GM12878 (cell line): ENCODE measurements at regions not wholly inside any gene's neighbourhood (a gene's known extent, or its start where the extent isn't known, plus 50 kb on each side); places are given as distances from the start of the nearest gene placed in this dataset.

Experiments used
- ATAC-seq: fragments of 200-7000 bp; cut with Tn5 transposase; 3 replicates; pipeline ENCODE4 v1.9.1; 2020; ENCODE audit warnings: mild to moderate bottlenecking, moderate library complexity
- BruUV-seq: library from RNA; stranded (reverse); fragments of 400-500 nt; replicated peaks from 2 replicates; lab custom pipeline; 2021; lab: Mats Ljungman, UMichigan
- CTCF ChIA-PET: fragments of 300-600 bp; sonication (Branson Sonifier 250); formaldehyde crosslinking; extraction: SDS; loops from one replicate; lab custom pipeline; 2021; ENCODE audit warnings: inconsistent platforms; lab: Yijun Ruan, JAX
- POLR2A ChIA-PET: fragments of 350-600 bp; formaldehyde crosslinking; extraction: SDS; loops from one replicate; lab custom pipeline; 2021; ENCODE audit warnings: inconsistent platforms; lab: Charles Lee
- RAD21 ChIA-PET: fragments of 300-600 bp; sonication (Branson Sonifier 250); formaldehyde crosslinking; loops from one replicate; lab custom pipeline; 2023; ENCODE audit warnings: antibody characterized with exemption; ENCODE audit not compliant: unreplicated experiment; lab: Charles Lee
- SMC1A ChIA-PET: fragments of 300-600 bp; sonication (Branson Sonifier 250); formaldehyde crosslinking; loops from one replicate; lab custom pipeline; 2023; ENCODE audit not compliant: unreplicated experiment, uncharacterized antibody; lab: Charles Lee
- DNase-seq: peaks from one replicate; pipeline ENCODE4 v3.0.0-alpha.2; 2011; ENCODE audit warnings: low read depth, low spot score
- FAIRE-seq: peaks from 3 replicates; lab custom pipeline; 2011; peaks lifted over from hg19 to GRCh38; lab: Jason Lieb, UNC
- H2AFZ ChIP-seq: 2 replicates; pipeline ENCODE4 v1.6.0; 2011; ENCODE audit warnings: low read depth, low read length, control low read depth; ENCODE audit not compliant: control insufficient read depth
- H3K27ac ChIP-seq: 2 replicates; pipeline ENCODE4 v1.5.1; 2011; ENCODE audit warnings: control low read depth; ENCODE audit not compliant: control insufficient read depth, insufficient read depth
- H3K27me3 ChIP-seq, 2 experiments: replicated peaks in 1 of 2; 2 replicates each; pipeline versions ENCODE4 v1.6.0 to v1.6.1; 2011; ENCODE audit warnings: low read length in 1 of 2; ENCODE audit not compliant: control insufficient read depth in 2 of 2, insufficient read depth in 2 of 2
- H3K36me3 ChIP-seq, 2 experiments: 2 replicates each; pipeline ENCODE4 v1.5.1; 2011; ENCODE audit warnings: low read length in 1 of 2; ENCODE audit not compliant: control insufficient read depth in 2 of 2, insufficient read depth in 2 of 2
- H3K4me1 ChIP-seq: 2 replicates; pipeline ENCODE4 v1.6.1; 2011; ENCODE audit warnings: mild to moderate bottlenecking, low read length, moderate library complexity, mixed read lengths; ENCODE audit not compliant: control insufficient read depth, insufficient read depth
- H3K4me2 ChIP-seq: 2 replicates; pipeline ENCODE4 v1.6.0; 2011; ENCODE audit warnings: control low read depth; ENCODE audit not compliant: control insufficient read depth, insufficient read depth
- H3K4me3 ChIP-seq: fragments of 200-600 bp; sonication (generic); 2 replicates; pipeline ENCODE4 v1.5.1; 2016
- H3K79me2 ChIP-seq: 2 replicates; pipeline ENCODE4 v1.6.0; 2011; ENCODE audit warnings: low read length; ENCODE audit not compliant: control insufficient read depth, insufficient read depth
- H3K9ac ChIP-seq: 2 replicates; pipeline ENCODE4 v1.8.0; 2011; ENCODE audit warnings: low read length, control low read depth, mixed read lengths; ENCODE audit not compliant: control insufficient read depth, insufficient read depth
- H3K9me3 ChIP-seq: replicated peaks from 3 replicates; pipeline ENCODE4 v1.5.1; 2011; ENCODE audit warnings: mild to moderate bottlenecking, low read length; ENCODE audit not compliant: control insufficient read depth, insufficient read depth
- H4K20me1 ChIP-seq: 2 replicates; pipeline ENCODE4 v1.6.0; 2011; ENCODE audit not compliant: control insufficient read depth, insufficient read depth
- BRCA1 ChIP-seq: IDR thresholded peaks from 2 replicates; pipeline ENCODE4 v1.6.1; 2011; ENCODE audit warnings: low read depth, low read length, improper control_type of control experiment
- EED ChIP-seq: sonication (generic); IDR thresholded peaks from 2 replicates; pipeline ENCODE4 v1.6.1; 2016; ENCODE audit warnings: antibody characterized with exemption, low read depth
- FOS ChIP-seq: IDR thresholded peaks from 3 replicates; pipeline ENCODE4 v1.6.1; 2011; ENCODE audit warnings: borderline replicate concordance; ENCODE audit not compliant: insufficient read length; ENCODE audit errors: extremely low read depth
- IRF4 ChIP-seq: IDR thresholded peaks from 2 replicates; pipeline ENCODE4 v1.6.1; 2011; ENCODE audit warnings: low read depth, low read length
- MTA2 ChIP-seq: fragments of 450-650 bp; IDR thresholded peaks from 2 replicates; pipeline ENCODE4 v1.6.1; 2016; ENCODE audit warnings: low read depth, mild to moderate bottlenecking, moderate library complexity
- POLR2AphosphoS5 ChIP-seq: IDR thresholded peaks from 2 replicates; pipeline ENCODE4 v1.6.1; 2011; ENCODE audit warnings: mild to moderate bottlenecking, low read length, inconsistent platforms
- TARDBP ChIP-seq: IDR thresholded peaks from 2 replicates; pipeline ENCODE4 v1.6.1; 2016; ENCODE audit warnings: borderline replicate concordance
- ZNF592 ChIP-seq: fragments of 450-650 bp; IDR thresholded peaks from 2 replicates; pipeline ENCODE4 v1.6.1; 2017; ENCODE audit warnings: mild to moderate bottlenecking, moderate library complexity
- WGBS: methylation state at CpG from one replicate; pipeline ENCODE4 v1.1.6; 2016; ENCODE audit warnings: low lambda C conversion rate; ENCODE audit not compliant: insufficient replicate concordance, insufficient coverage; ENCODE audit errors: missing lambda C conversion rate; 5-methylcytosine and 5-hydroxymethylcytosine counted together
- in situ Hi-C: fragments of 300-500 bp; cut with MboI; formaldehyde crosslinking; loops from 9 replicates; pipeline ENCODE4 v1.14.3; 2018; ENCODE audit warnings: mixed read lengths
- intact Hi-C: fragments of 100-400 bp; cut with micrococcal nuclease; formaldehyde crosslinking; loops from one replicate; pipeline ENCODE4 v1.14.2; 2022; ENCODE audit not compliant: unreplicated experiment

- SMC1A ChIA-PET, result no interaction called here
- no peaks in the 10 kb centered on the region for H3K27me3 ChIP-seq
- 37% methylated on average over 5 of the region's 5 CpGs for WGBS
- POLR2A ChIA-PET, result no interaction called here
- H2AFZ ChIP-seq, result no peak overlapping the region
- no peak for FAIRE-seq
- CTCF ChIA-PET, result no interaction called here
- no peak overlapping the region for H3K27ac ChIP-seq
- no peak for DNase-seq
- H3K36me3 ChIP-seq, result no peaks in the 10 kb centered on the region
- H3K4me2 ChIP-seq, result no peak overlapping the region
- ATAC-seq, result no peak
- TF ChIP-seq MTA2, result no peak
- H3K79me2 ChIP-seq, result no peaks in the 10 kb centered on the region
- H3K9me3 ChIP-seq, result no peaks in the 10 kb centered on the region
- H4K20me1 ChIP-seq, result no peaks in the 10 kb centered on the region
- RAD21 ChIA-PET, result no interaction called here
- H3K9ac ChIP-seq, result no peak overlapping the region
- no peak overlapping the region for H3K4me3 ChIP-seq
- BruUV-seq, result no TSS peak
- H3K4me1 ChIP-seq, result no peaks in the 10 kb centered on the region
- in situ Hi-C loops (no loop called here), intact Hi-C loops (no loop called here)
These were observed 63.0 kb downstream of the MEX3B start for GRCh38 chr15:81982808-81983207.

- no peak overlapping the region for H3K4me2 ChIP-seq
These were observed 63.9 kb downstream of the MEX3B start for GRCh38 chr15:81981908-81982307.

More at GRCh38 chr15:81981908-81982307, 63.9 kb downstream of the MEX3B start:
- RAD21 ChIA-PET, result no interaction called here
- Histone ChIP-seq H2AFZ (no peak overlapping the region), H3K36me3 (no peaks in the 10 kb centered on the region), H3K4me3 (no peak overlapping the region), H3K27ac (no peak overlapping the region), H3K9ac (no peak overlapping the region), H3K4me1 (no peaks in the 10 kb centered on the region), H4K20me1 (no peaks in the 10 kb centered on the region), H3K27me3 (no peaks in the 10 kb centered on the region), H3K79me2 (no peaks in the 10 kb centered on the region), H3K9me3 (no peaks in the 10 kb centered on the region)
- CTCF ChIA-PET, result no interaction called here
- intact Hi-C loops, result no loop called here
- DNase-seq (no peak), ATAC-seq (no peak), FAIRE-seq (no peak)
- in situ Hi-C loops, result no loop called here
- SMC1A ChIA-PET, result no interaction called here
- BruUV-seq, result no TSS peak
- POLR2A ChIA-PET, result no interaction called here
- WGBS, result 0% methylated on average over 3 of the region's 3 CpGs
- TF ChIP-seq EED, result no peak
- no peak for TF ChIP-seq ZNF592
- TF ChIP-seq TARDBP, result no peak
- TF ChIP-seq FOS, result no peak
- TF ChIP-seq POLR2AphosphoS5, result no peak
- no peak for TF ChIP-seq IRF4
- no peak for TF ChIP-seq BRCA1
